Breast epithelium (tissue), 3 donors: ENCODE measurements at regions not wholly inside any gene's neighbourhood (a gene's known extent, or its start where the extent isn't known, plus 50 kb on each side); places are given as distances from the start of the nearest gene placed in this dataset.

Source experiments
- POLR2A ChIP-seq: fragments of 450-650 bp; IDR thresholded peaks from one replicate; pipeline ENCODE4 v1.6.1; 2016; ENCODE audit warnings: antibody characterized with exemption, mild to moderate bottlenecking, moderate library complexity
- POLR2AphosphoS5 ChIP-seq, 3 donors: sonication (generic); formaldehyde crosslinking; IDR thresholded peaks; one replicate each; pipeline ENCODE4 v1.6.1; 2017; ENCODE audit warnings: antibody characterized with exemption in 3 of 3
- TF ChIP-seq, protein P1 (sequence below), 3 donors: fragments of 450-650 bp; IDR thresholded peaks; one replicate each; pipeline ENCODE4 v1.5.1; 2016 to 2017; ENCODE audit warnings: antibody characterized with exemption in 3 of 3, mild to moderate bottlenecking in 3 of 3, moderate library complexity in 3 of 3

DNA sequence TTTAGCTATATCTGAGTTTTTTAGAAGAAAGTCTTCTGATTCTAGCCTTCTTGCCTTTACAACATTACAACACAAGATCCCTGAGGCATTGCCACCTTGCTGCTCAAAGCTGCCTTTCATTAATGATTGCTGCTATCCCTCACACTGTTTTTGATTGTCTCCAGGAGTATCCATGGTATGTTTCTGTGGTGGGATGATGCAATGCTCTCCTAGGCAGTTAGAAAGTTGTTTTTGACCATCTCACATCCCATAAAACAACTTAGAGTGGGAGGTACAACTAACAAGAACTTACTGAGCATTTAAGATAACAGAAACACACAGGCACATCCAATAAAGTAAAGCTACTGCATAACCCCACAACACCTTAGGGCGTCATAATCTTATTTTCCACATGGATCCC, 1156.0 kb upstream of the LRRTM3 start:
- TF ChIP-seq, protein P1, sequence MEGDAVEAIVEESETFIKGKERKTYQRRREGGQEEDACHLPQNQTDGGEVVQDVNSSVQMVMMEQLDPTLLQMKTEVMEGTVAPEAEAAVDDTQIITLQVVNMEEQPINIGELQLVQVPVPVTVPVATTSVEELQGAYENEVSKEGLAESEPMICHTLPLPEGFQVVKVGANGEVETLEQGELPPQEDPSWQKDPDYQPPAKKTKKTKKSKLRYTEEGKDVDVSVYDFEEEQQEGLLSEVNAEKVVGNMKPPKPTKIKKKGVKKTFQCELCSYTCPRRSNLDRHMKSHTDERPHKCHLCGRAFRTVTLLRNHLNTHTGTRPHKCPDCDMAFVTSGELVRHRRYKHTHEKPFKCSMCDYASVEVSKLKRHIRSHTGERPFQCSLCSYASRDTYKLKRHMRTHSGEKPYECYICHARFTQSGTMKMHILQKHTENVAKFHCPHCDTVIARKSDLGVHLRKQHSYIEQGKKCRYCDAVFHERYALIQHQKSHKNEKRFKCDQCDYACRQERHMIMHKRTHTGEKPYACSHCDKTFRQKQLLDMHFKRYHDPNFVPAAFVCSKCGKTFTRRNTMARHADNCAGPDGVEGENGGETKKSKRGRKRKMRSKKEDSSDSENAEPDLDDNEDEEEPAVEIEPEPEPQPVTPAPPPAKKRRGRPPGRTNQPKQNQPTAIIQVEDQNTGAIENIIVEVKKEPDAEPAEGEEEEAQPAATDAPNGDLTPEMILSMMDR (IDR thresholded peaks at IDR 0.05): no peak
- no peak for TF ChIP-seq POLR2A
- no peak for TF ChIP-seq POLR2AphosphoS5 (IDR thresholded peaks at IDR 0.05)
